Endothelial cell of umbilical vein (primary cell): ENCODE measurements at regions not wholly inside any gene's neighbourhood (a gene's known extent, or its start where the extent isn't known, plus 50 kb on each side); places are given as distances from the start of the nearest gene placed in this dataset.

Experiments
- BruUV-seq: library from RNA; stranded (reverse); fragments of 400-500 nt; replicated peaks from 2 replicates; lab custom pipeline; 2021; lab: Mats Ljungman, UMichigan
- CTCF ChIA-PET: fragments of 300-600, 350-600 bp; sonication (Branson Sonifier 250); formaldehyde crosslinking; loops from one replicate; lab custom pipeline; 2021; ENCODE audit warnings: antibody characterized with exemption, inconsistent platforms; lab: Charles Lee
- POLR2A ChIA-PET: fragments of 300-600, 350-600 bp; sonication (Branson Sonifier 250); formaldehyde crosslinking; loops from one replicate; lab custom pipeline; 2021; ENCODE audit warnings: antibody characterized with exemption, inconsistent platforms; lab: Charles Lee
- DNase-seq: peaks from one replicate; pipeline ENCODE4 v3.0.0-alpha.2; 2011; ENCODE audit warnings: low read depth, low spot score
- FAIRE-seq: peaks from 2 replicates; lab custom pipeline; 2011; peaks lifted over from hg19 to GRCh38; lab: Jason Lieb, UNC
- H2AFZ ChIP-seq: 2 replicates; pipeline ENCODE4 v1.6.0; 2012; ENCODE audit warnings: low read depth, low read length, control low read depth, inconsistent platforms
- H3K27ac ChIP-seq: 2 replicates; pipeline ENCODE4 v1.5.1; 2011; ENCODE audit warnings: low read depth, mild to moderate bottlenecking, control low read depth, low read length, moderate library complexity; ENCODE audit not compliant: insufficient read depth
- H3K27me3 ChIP-seq, 2 experiments: 2 replicates each; pipeline versions ENCODE4 v1.6.0 to v1.6.1; 2011; ENCODE audit warnings: low read length in 2 of 2, mixed read lengths in 1 of 2; ENCODE audit not compliant: control insufficient read depth in 2 of 2, insufficient read depth in 2 of 2
- H3K36me3 ChIP-seq, 2 experiments: 2 replicates in 1 of 2; 3 replicates in 1 of 2; pipeline ENCODE4 v1.5.1; 2011; ENCODE audit warnings: low read length in 2 of 2, mild to moderate bottlenecking in 1 of 2, moderate library complexity in 1 of 2; ENCODE audit not compliant: control insufficient read depth in 2 of 2, insufficient read depth in 2 of 2; ENCODE audit errors: extremely low read depth in 1 of 2
- H3K4me1 ChIP-seq: 3 replicates; pipeline ENCODE4 v1.5.1; 2011; ENCODE audit warnings: mild to moderate bottlenecking, low read length; ENCODE audit not compliant: control insufficient read depth, insufficient read depth; ENCODE audit errors: extremely low read depth
- H3K4me2 ChIP-seq: 2 replicates; pipeline ENCODE4 v1.6.1; 2011; ENCODE audit warnings: low read length, control low read depth, mixed read lengths; ENCODE audit not compliant: insufficient read depth
- H3K4me3 ChIP-seq, 3 experiments: fragments of 200-600 bp in 1 of 3; sonication (generic), shearing (Covaris generic) in 1 of 3; replicated peaks in 1 of 3; 2 replicates each; pipeline ENCODE4 v1.5.1; 2011 to 2016; ENCODE audit warnings: control low read depth in 3 of 3, low read length in 3 of 3, mild to moderate bottlenecking in 2 of 3, inconsistent platforms in 1 of 3, low read depth in 1 of 3, moderate library complexity in 1 of 3; ENCODE audit not compliant: insufficient read depth in 1 of 3
- H3K79me2 ChIP-seq: 2 replicates; pipeline ENCODE4 v1.6.0; 2012; ENCODE audit warnings: low read length, inconsistent platforms; ENCODE audit not compliant: control insufficient read depth, insufficient read depth
- H3K9ac ChIP-seq: replicated peaks from 2 replicates; pipeline ENCODE3; 2011; ENCODE audit warnings: low read length, control low read depth; ENCODE audit not compliant: insufficient read depth; ENCODE audit errors: extremely low read depth
- H3K9me1 ChIP-seq: replicated peaks from 3 replicates; pipeline ENCODE4 v1.6.0; 2011; ENCODE audit warnings: mild to moderate bottlenecking, low read length; ENCODE audit not compliant: control insufficient read depth, insufficient read depth; ENCODE audit errors: extremely low read depth
- H3K9me3 ChIP-seq: replicated peaks from 2 replicates; pipeline ENCODE4 v1.5.1; 2012; ENCODE audit warnings: low read length, inconsistent platforms; ENCODE audit not compliant: control insufficient read depth, insufficient read depth
- H4K20me1 ChIP-seq: replicated peaks from 2 replicates; pipeline ENCODE3; 2011; ENCODE audit warnings: mild to moderate bottlenecking, low read length; ENCODE audit not compliant: control insufficient read depth, insufficient read depth; ENCODE audit errors: extremely low read depth
- EZH2 ChIP-seq: IDR thresholded peaks from 2 replicates; pipeline ENCODE4 v1.6.1; 2012; ENCODE audit warnings: borderline replicate concordance, low read depth, mild to moderate bottlenecking, moderate library complexity, low read length, inconsistent platforms; ENCODE audit not compliant: severe bottlenecking
- FOS ChIP-seq: IDR thresholded peaks from 2 replicates; pipeline ENCODE4 v1.6.1; 2011; ENCODE audit warnings: mild to moderate bottlenecking, low read length, moderate library complexity, borderline replicate concordance; ENCODE audit not compliant: insufficient read depth
- GATA2 ChIP-seq: IDR thresholded peaks from 2 replicates; pipeline ENCODE4 v1.7.0; 2011; ENCODE audit warnings: low read depth, mild to moderate bottlenecking, moderate library complexity, mixed read lengths, low read length; ENCODE audit not compliant: insufficient read length, insufficient read depth
- JUN ChIP-seq: IDR thresholded peaks from 2 replicates; pipeline ENCODE4 v1.6.1; 2011; ENCODE audit warnings: borderline replicate concordance, low read depth; ENCODE audit not compliant: insufficient read length, insufficient read depth
- MYC ChIP-seq: IDR thresholded peaks from one replicate; pipeline ENCODE4 v1.6.1; 2011; ENCODE audit warnings: mild to moderate bottlenecking, low read depth, low read length
- POLR2A ChIP-seq: IDR thresholded peaks from 2 replicates; pipeline ENCODE4 v1.6.1; 2012; ENCODE audit warnings: low read depth, mild to moderate bottlenecking, control low read depth, low read length
- POLR2AphosphoS5 ChIP-seq: IDR thresholded peaks from 2 replicates; pipeline ENCODE4 v1.6.1; 2012; ENCODE audit warnings: low read depth, mild to moderate bottlenecking, control low read depth, low read length, moderate library complexity; ENCODE audit not compliant: insufficient read depth
- dilution Hi-C: fragments of 300-500 bp; cut with MboI; formaldehyde crosslinking; loops from one replicate; pipeline ENCODE4 v1.15.0; 2019; ENCODE audit warnings: low sequenced_read_pairs; ENCODE audit not compliant: extremely low pct_ligation_motif_present
- intact Hi-C: fragments of 100-400 bp; cut with micrococcal nuclease; formaldehyde crosslinking; loops from one replicate; pipeline ENCODE4 v1.10.0; 2022
- TF ChIP-seq, protein P1 (sequence below): IDR thresholded peaks from 2 replicates; pipeline ENCODE4 v1.6.1; 2011; ENCODE audit not compliant: insufficient read depth, insufficient read length
- TF ChIP-seq, protein P2 (sequence below), 2 donors: IDR thresholded peaks; 1 replicate in 1 of 2; 2 replicates in 1 of 2; pipeline ENCODE4 v1.5.1; 2011; ENCODE audit warnings: low read length in 2 of 2, mild to moderate bottlenecking in 2 of 2, moderate library complexity in 2 of 2, control low read depth in 1 of 2, inconsistent platforms in 1 of 2, low read depth in 1 of 2; ENCODE audit not compliant: insufficient read depth in 1 of 2; ENCODE audit errors: extremely low read depth in 1 of 2

DNA sequence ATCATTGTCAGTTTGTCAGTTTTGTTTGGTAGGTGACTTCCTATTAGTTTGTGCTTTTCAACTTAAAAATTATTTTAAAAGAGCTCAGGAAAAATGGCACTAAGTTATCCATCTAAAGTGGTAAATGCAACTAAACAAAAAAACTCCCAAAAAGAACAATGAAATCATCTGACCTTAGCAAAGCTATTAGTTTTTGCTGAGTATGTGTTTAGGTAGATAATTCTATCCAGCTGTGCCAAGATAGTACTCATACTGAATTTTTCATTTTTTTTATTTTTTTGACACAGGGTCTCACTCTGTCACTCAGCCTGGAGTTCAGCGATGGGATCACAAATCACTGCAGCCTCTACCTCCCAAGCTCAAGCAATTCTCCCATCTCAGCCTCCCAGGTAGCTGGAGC is 645.3 kb downstream of the TBC1D4 start:
- intact Hi-C loops: no loop called here
- DNase-seq: no peak
- no peaks in the 10 kb centered on the region for H3K36me3 ChIP-seq
- no TSS peak for BruUV-seq
- no peaks in the 10 kb centered on the region for H3K4me1 ChIP-seq
- dilution Hi-C loops: no loop called here
- no peak overlapping the region for H3K9ac ChIP-seq
- no peaks in the 10 kb centered on the region for H3K79me2 ChIP-seq
- no peaks in the 10 kb centered on the region for H4K20me1 ChIP-seq
- CTCF ChIA-PET: interaction anchor here (1.9 kb wide), 1 partner anchor 12 kb away, joined by 5 read pairs; no protein-coding TSS in a partner anchor
- no peaks in the 10 kb centered on the region for H3K27me3 ChIP-seq
- TF ChIP-seq POLR2AphosphoS5: no peak
- TF ChIP-seq POLR2A: no peak
- TF ChIP-seq, protein P1, sequence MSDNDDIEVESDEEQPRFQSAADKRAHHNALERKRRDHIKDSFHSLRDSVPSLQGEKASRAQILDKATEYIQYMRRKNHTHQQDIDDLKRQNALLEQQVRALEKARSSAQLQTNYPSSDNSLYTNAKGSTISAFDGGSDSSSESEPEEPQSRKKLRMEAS: no peak
- no peak for TF ChIP-seq MYC
- TF ChIP-seq GATA2: no peak
- TF ChIP-seq FOS: no peak
- TF ChIP-seq, protein P2, sequence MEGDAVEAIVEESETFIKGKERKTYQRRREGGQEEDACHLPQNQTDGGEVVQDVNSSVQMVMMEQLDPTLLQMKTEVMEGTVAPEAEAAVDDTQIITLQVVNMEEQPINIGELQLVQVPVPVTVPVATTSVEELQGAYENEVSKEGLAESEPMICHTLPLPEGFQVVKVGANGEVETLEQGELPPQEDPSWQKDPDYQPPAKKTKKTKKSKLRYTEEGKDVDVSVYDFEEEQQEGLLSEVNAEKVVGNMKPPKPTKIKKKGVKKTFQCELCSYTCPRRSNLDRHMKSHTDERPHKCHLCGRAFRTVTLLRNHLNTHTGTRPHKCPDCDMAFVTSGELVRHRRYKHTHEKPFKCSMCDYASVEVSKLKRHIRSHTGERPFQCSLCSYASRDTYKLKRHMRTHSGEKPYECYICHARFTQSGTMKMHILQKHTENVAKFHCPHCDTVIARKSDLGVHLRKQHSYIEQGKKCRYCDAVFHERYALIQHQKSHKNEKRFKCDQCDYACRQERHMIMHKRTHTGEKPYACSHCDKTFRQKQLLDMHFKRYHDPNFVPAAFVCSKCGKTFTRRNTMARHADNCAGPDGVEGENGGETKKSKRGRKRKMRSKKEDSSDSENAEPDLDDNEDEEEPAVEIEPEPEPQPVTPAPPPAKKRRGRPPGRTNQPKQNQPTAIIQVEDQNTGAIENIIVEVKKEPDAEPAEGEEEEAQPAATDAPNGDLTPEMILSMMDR (IDR thresholded peaks at IDR 0.05; ENCODE audit: extremely low read depth in 1 of 2, insufficient read depth in 1 of 2, low read depth in 1 of 2, low read length in 2 of 2): no peak
- TF ChIP-seq JUN: no peak
- no peak for TF ChIP-seq EZH2
- H3K9me3 ChIP-seq: no peaks in the 10 kb centered on the region
- FAIRE-seq: no peak
- POLR2A ChIA-PET: no interaction called here
- no peak overlapping the region for H3K4me3 ChIP-seq
- H2AFZ ChIP-seq: no peak overlapping the region
- no peaks in the 10 kb centered on the region for H3K9me1 ChIP-seq
- no peak overlapping the region for H3K4me2 ChIP-seq
- H3K27ac ChIP-seq: no peak overlapping the region
